ENCODE measurements at regions not wholly inside any gene's neighbourhood (a gene's known extent, or its start where the extent isn't known, plus 50 kb on each side); places are given as distances from the start of the nearest gene placed in this dataset.

- no peak for ATAC-seq
- H3K4me3 ChIP-seq (ENCODE audit: low read length): no peak overlapping the region
- H3K36me3 ChIP-seq (ENCODE audit: control insufficient read depth, insufficient read depth, low read length): no peaks in the 10 kb centered on the region
- H3K9me3 Mint-ChIP-seq: no peaks in the 10 kb centered on the region
- H3K4me1 ChIP-seq (ENCODE audit: control insufficient read depth, insufficient read depth, low read length): no peaks in the 10 kb centered on the region
- H3K4me3 Mint-ChIP-seq: no peak overlapping the region
- H3K27ac Mint-ChIP-seq: no peak overlapping the region
- H3K27me3 Mint-ChIP-seq (ENCODE audit: low read depth in 2 of 2): peaks cover 7 to 19% of the 10 kb centered on the region in 2 donors
- no peaks in the 10 kb centered on the region for H3K9me3 ChIP-seq (ENCODE audit: control insufficient read depth, insufficient read depth, low read length)
- no peak for DNase-seq
- no peak overlapping the region for H3K27ac ChIP-seq (ENCODE audit: low read length)
- H3K27me3 ChIP-seq (ENCODE audit: control insufficient read depth, insufficient read depth, low read length): no peaks in the 10 kb centered on the region
- no peaks in the 10 kb centered on the region for H3K36me3 Mint-ChIP-seq
- no peaks in the 10 kb centered on the region for H3K4me1 Mint-ChIP-seq
- intact Hi-C loops (cut with micrococcal nuclease): no loop called here
- TF ChIP-seq, protein P1, sequence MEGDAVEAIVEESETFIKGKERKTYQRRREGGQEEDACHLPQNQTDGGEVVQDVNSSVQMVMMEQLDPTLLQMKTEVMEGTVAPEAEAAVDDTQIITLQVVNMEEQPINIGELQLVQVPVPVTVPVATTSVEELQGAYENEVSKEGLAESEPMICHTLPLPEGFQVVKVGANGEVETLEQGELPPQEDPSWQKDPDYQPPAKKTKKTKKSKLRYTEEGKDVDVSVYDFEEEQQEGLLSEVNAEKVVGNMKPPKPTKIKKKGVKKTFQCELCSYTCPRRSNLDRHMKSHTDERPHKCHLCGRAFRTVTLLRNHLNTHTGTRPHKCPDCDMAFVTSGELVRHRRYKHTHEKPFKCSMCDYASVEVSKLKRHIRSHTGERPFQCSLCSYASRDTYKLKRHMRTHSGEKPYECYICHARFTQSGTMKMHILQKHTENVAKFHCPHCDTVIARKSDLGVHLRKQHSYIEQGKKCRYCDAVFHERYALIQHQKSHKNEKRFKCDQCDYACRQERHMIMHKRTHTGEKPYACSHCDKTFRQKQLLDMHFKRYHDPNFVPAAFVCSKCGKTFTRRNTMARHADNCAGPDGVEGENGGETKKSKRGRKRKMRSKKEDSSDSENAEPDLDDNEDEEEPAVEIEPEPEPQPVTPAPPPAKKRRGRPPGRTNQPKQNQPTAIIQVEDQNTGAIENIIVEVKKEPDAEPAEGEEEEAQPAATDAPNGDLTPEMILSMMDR (IDR thresholded peaks at IDR 0.05): no peak
Measured at GRCh38 chr3:124168271-124168670, 176.3 kb upstream of the ROPN1 start.

- WGBS (ENCODE audit: insufficient coverage): 80% methylated on average over 2 of the region's 2 CpGs
Measured at GRCh38 chr3:124172283-124172682, 180.4 kb upstream of the ROPN1 start.

DNA sequence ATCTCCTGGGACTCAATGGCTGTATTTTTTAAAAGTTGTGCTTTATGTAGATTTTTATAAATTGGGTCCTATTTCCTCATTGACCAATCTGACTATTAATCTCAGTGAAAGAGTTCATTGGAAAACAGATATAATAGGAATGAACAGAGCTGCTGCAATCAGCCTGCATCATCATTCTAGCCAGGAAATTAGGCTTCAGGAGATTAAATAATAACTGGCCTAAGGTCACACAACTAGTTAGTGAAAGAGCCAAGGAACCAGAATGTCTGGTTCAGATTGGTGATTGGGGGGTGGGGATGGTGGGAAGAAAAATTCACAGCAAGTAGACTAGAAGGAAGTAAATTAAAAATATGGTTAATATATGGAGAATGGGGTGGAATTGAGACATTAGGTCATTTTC is 180.9 kb upstream of the ROPN1 start:
- Histone ChIP-seq H3K36me3 (ENCODE audit: control insufficient read depth, insufficient read depth, low read length) (no peaks in the 10 kb centered on the region), H3K27me3 (ENCODE audit: control insufficient read depth, insufficient read depth, low read length) (no peaks in the 10 kb centered on the region), H3K4me1 (ENCODE audit: control insufficient read depth, insufficient read depth, low read length) (no peaks in the 10 kb centered on the region), H3K9me3 (ENCODE audit: control insufficient read depth, insufficient read depth, low read length) (no peaks in the 10 kb centered on the region), H3K27ac (ENCODE audit: low read length) (no peak overlapping the region), H3K4me3 (ENCODE audit: low read length) (no peak overlapping the region)
- Mint-ChIP-seq H3K4me3 (no peak overlapping the region), H3K27ac (no peak overlapping the region), H3K9me3 (no peaks in the 10 kb centered on the region), H3K36me3 (no peaks in the 10 kb centered on the region), H3K27me3 (ENCODE audit: low read depth in 2 of 2) (peaks cover 9 to 18% of the 10 kb centered on the region in 2 donors), H3K4me1 (no peaks in the 10 kb centered on the region)
- ATAC-seq (no peak), DNase-seq (no peak)
- TF ChIP-seq, protein P1 (IDR thresholded peaks at IDR 0.05): no peak
- intact Hi-C loops (cut with micrococcal nuclease): no loop called here

More at GRCh38 chr3:124172283-124172682, 180.4 kb upstream of the ROPN1 start:
- Mint-ChIP-seq H3K36me3 (no peaks in the 10 kb centered on the region), H3K27me3 (ENCODE audit: low read depth in 2 of 2) (peaks cover 7 to 19% of the 10 kb centered on the region in 2 donors), H3K9me3 (no peaks in the 10 kb centered on the region), H3K4me3 (no peak overlapping the region), H3K4me1 (no peaks in the 10 kb centered on the region), H3K27ac (no peak overlapping the region)
- intact Hi-C loops (cut with micrococcal nuclease): no loop called here
- H3K36me3 ChIP-seq (ENCODE audit: control insufficient read depth, insufficient read depth, low read length): no peaks in the 10 kb centered on the region
- H3K4me3 ChIP-seq (ENCODE audit: low read length): no peak overlapping the region
- no peak overlapping the region for H3K27ac ChIP-seq (ENCODE audit: low read length)
- no peaks in the 10 kb centered on the region for H3K9me3 ChIP-seq (ENCODE audit: control insufficient read depth, insufficient read depth, low read length)
- TF ChIP-seq, protein P1 (IDR thresholded peaks at IDR 0.05): no peak
- no peak for ATAC-seq
- H3K4me1 ChIP-seq (ENCODE audit: control insufficient read depth, insufficient read depth, low read length): no peaks in the 10 kb centered on the region
- no peaks in the 10 kb centered on the region for H3K27me3 ChIP-seq (ENCODE audit: control insufficient read depth, insufficient read depth, low read length)
- DNase-seq: no peak

DNA sequence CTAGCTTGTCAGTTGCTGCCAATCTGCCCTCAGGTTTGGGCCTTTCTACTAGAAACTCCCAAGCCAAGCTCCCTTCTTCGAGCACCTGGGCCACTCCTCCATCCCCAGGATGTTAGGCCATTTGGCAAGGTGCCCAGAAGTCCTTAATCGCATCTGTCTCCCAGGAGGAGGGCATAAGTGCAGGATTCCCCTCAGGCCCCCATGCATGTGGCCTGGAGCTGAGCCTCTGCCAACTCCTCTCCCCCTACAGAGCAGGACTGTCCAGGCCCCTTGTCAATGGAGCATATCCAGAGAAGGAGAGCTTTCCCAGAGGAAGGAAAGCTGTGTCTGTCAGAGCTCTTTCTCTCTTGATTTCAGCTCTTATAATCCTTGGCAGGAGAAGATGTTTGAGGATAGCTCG is 182.6 kb upstream of the ROPN1 start:
- no peak overlapping the region for H3K27ac ChIP-seq (ENCODE audit: low read length)
- TF ChIP-seq, protein P1 (IDR thresholded peaks at IDR 0.05): no peak
- no peaks in the 10 kb centered on the region for H3K27me3 ChIP-seq (ENCODE audit: control insufficient read depth, insufficient read depth, low read length)
- no peaks in the 10 kb centered on the region for H3K9me3 ChIP-seq (ENCODE audit: control insufficient read depth, insufficient read depth, low read length)
- no peak overlapping the region for H3K27ac Mint-ChIP-seq
- intact Hi-C loops (cut with micrococcal nuclease): no loop called here
- H3K9me3 Mint-ChIP-seq: no peaks in the 10 kb centered on the region
- H3K36me3 Mint-ChIP-seq: no peaks in the 10 kb centered on the region
- H3K27me3 Mint-ChIP-seq (ENCODE audit: low read depth in 2 of 2): peaks cover 4 to 6% of the 10 kb centered on the region in 2 donors
- 86% methylated on average over 3 of the region's 3 CpGs for WGBS (ENCODE audit: insufficient coverage)
- H3K4me3 Mint-ChIP-seq: no peak overlapping the region
- no peak overlapping the region for H3K4me3 ChIP-seq (ENCODE audit: low read length)
- H3K4me1 Mint-ChIP-seq: no peaks in the 10 kb centered on the region
- ATAC-seq (no peak), DNase-seq (no peak)
- H3K36me3 ChIP-seq (ENCODE audit: control insufficient read depth, insufficient read depth, low read length): no peaks in the 10 kb centered on the region
- no peaks in the 10 kb centered on the region for H3K4me1 ChIP-seq (ENCODE audit: control insufficient read depth, insufficient read depth, low read length)

Measured in natural killer cell (primary cell).